Thoracic aorta (tissue), 2 donors: ENCODE measurements at regions not wholly inside any gene's neighbourhood (a gene's known extent, or its start where the extent isn't known, plus 50 kb on each side); places are given as distances from the start of the nearest gene placed in this dataset.

Experiments used
- ATAC-seq: fragments of 150-250 bp; one replicate; pipeline ENCODE4 v1.8.0; 2017; ENCODE audit warnings: low read depth; ENCODE audit not compliant: insufficient number of reproducible peaks, low FRiP score
- DNase-seq: peaks from one replicate; pipeline ENCODE4 v3.0.0-alpha.2; 2020; ENCODE audit warnings: low spot score
- H3K27ac ChIP-seq, 2 donors: fragments of 200-600 bp; sonication (generic); 1 replicate in 1 of 2; 2 replicates in 1 of 2; pipeline ENCODE4 v1.5.1; 2016; ENCODE audit warnings: mild to moderate bottlenecking in 2 of 2, moderate library complexity in 2 of 2
- H3K27me3 ChIP-seq: fragments of 200-600 bp; sonication (generic); replicated peaks from 2 replicates; pipeline ENCODE4 v1.6.0; 2016; ENCODE audit warnings: mild to moderate bottlenecking; ENCODE audit not compliant: insufficient read depth
- H3K36me3 ChIP-seq: fragments of 200-600 bp; sonication (generic); one replicate; pipeline ENCODE4 v1.5.1; 2016
- H3K4me1 ChIP-seq, 2 donors: fragments of 200-600 bp; sonication (generic); 1 replicate in 1 of 2; 2 replicates in 1 of 2; pipeline versions ENCODE4 v1.5.1 to v1.6.0; 2016; ENCODE audit warnings: low read depth in 2 of 2, mild to moderate bottlenecking in 1 of 2; ENCODE audit not compliant: control insufficient read depth in 1 of 2
- H3K4me3 ChIP-seq: fragments of 200-600 bp; sonication (generic); 2 replicates; pipeline ENCODE4 v1.5.1; 2016; ENCODE audit warnings: mild to moderate bottlenecking
- H3K9me3 ChIP-seq: fragments of 200-600 bp; sonication (generic); 2 replicates; pipeline ENCODE4 v1.5.1; 2016
- TF ChIP-seq, protein P1 (sequence below): fragments of 200-600 bp; sonication (generic); IDR thresholded peaks from one replicate; pipeline ENCODE4 v1.5.1; 2019; ENCODE audit warnings: antibody characterized with exemption

DNA sequence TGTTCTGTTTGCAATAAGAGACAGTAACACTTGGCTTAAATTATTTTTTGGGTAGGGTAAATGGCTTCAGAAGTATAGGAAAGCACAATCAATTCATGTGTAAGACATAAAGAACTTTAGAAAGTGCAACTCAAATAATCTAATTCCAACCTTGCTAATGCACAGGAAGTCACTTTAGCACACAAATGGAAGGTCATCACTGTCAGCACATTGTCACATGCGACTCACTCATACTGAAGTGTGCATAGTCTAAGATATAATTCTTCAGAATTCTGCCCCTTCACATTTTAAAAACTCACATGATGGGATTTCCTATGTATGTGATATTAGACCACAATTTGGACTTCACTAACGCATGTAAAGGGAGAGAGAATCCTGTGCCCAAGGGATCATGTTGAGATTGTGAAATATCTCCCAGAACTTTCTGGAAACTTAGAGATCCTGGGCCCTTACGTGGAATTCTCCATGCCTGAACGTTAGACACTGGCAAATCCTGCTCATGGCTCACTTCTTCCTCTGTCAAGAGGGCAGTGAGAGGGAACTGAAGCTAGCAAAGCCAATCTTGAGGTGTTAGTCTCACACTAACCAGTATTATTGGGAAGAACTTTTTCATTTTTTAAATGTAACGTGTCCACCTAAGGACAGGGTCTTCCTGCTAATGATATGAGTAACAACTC lies 403.2 kb upstream of the PTGER4 start:
- H3K9me3 ChIP-seq = no peaks in the 10 kb centered on the region
- H3K27me3 ChIP-seq = no peaks in the 10 kb centered on the region
- H3K27ac ChIP-seq = no peak overlapping the region
- H3K36me3 ChIP-seq = no peaks in the 10 kb centered on the region
- no peaks in the 10 kb centered on the region for H3K4me1 ChIP-seq
- TF ChIP-seq, protein P1, sequence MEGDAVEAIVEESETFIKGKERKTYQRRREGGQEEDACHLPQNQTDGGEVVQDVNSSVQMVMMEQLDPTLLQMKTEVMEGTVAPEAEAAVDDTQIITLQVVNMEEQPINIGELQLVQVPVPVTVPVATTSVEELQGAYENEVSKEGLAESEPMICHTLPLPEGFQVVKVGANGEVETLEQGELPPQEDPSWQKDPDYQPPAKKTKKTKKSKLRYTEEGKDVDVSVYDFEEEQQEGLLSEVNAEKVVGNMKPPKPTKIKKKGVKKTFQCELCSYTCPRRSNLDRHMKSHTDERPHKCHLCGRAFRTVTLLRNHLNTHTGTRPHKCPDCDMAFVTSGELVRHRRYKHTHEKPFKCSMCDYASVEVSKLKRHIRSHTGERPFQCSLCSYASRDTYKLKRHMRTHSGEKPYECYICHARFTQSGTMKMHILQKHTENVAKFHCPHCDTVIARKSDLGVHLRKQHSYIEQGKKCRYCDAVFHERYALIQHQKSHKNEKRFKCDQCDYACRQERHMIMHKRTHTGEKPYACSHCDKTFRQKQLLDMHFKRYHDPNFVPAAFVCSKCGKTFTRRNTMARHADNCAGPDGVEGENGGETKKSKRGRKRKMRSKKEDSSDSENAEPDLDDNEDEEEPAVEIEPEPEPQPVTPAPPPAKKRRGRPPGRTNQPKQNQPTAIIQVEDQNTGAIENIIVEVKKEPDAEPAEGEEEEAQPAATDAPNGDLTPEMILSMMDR = no peak
- no peak overlapping the region for H3K4me3 ChIP-seq
- DNase-seq (no peak), ATAC-seq (no peak)

DNA sequence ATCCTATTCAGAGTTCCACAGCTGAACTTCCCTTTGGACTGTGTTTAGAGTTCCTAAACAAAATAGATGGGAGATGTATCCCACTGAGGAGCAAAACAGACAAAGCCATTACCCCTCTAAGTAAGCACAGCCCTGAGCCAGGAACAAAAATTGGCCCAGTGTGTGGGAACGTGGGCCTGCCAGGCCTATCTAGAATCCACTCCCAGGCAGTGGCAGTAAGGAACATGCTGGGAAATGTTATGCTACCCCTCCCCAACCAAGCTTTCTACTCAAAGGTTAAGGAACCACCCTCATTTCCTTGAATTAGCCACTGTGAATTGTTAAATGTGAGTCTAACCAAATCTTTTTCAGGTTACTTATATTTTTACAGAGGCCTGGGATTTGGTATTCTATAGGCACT lies 405.1 kb upstream of the PTGER4 start:
- Histone ChIP-seq H3K27ac (no peak overlapping the region), H3K4me3 (no peak overlapping the region), H3K27me3 (no peaks in the 10 kb centered on the region), H3K4me1 (no peaks in the 10 kb centered on the region), H3K9me3 (no peaks in the 10 kb centered on the region), H3K36me3 (no peaks in the 10 kb centered on the region)
- TF ChIP-seq, protein P1 = no peak
- no peak for DNase-seq
- ATAC-seq = no peak

DNA sequence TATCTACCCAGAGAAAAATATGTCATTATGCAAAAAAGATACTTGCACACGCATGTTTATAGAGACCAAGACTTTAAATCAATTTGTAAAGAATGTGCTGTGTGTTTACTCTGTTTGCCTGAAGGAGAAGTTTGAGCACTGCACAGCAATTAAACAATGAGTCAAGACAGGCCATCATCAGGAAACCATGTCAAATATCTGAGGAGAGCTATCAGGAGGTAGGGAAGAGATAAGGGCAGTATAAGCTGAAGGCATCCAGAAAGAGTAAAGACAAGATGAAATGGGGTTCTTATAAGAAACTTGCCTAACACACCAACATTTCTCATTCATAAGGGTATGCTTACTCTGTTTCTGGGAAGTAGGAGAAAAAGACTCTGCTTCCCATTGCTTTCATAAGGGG lies 405.8 kb upstream of the PTGER4 start:
- TF ChIP-seq, protein P1 = no peak
- Histone ChIP-seq H3K27ac (no peak overlapping the region), H3K4me3 (no peak overlapping the region), H3K27me3 (no peaks in the 10 kb centered on the region), H3K36me3 (no peaks in the 10 kb centered on the region), H3K9me3 (no peaks in the 10 kb centered on the region), H3K4me1 (no peaks in the 10 kb centered on the region)
- DNase-seq = no peak
- ATAC-seq = no peak

DNA sequence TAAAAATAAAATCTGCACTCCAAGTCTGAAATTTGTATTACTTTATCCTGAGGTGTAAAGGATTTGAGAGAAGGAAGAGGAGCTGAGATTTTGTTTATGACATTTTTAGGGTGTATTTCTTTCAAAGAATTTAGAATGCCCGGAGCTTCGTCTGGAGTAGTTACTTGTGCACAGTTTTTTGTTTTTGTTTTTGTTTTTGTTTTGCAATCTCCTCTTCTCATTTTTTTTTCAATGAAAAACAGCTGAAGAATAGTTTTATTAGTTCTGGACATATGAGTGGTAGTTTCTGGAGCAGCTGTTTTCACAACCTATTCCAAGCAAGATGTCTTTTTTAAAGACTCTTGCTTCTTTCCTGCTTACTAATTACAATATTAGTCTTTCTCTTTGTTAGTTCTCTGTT lies 408.2 kb upstream of the PTGER4 start:
- Histone ChIP-seq H3K27me3 (no peaks in the 10 kb centered on the region), H3K4me1 (no peaks in the 10 kb centered on the region), H3K4me3 (no peak overlapping the region), H3K9me3 (no peaks in the 10 kb centered on the region), H3K27ac (no peak overlapping the region), H3K36me3 (no peaks in the 10 kb centered on the region)
- DNase-seq (no peak), ATAC-seq (no peak)
- TF ChIP-seq, protein P1 = no peak

DNA sequence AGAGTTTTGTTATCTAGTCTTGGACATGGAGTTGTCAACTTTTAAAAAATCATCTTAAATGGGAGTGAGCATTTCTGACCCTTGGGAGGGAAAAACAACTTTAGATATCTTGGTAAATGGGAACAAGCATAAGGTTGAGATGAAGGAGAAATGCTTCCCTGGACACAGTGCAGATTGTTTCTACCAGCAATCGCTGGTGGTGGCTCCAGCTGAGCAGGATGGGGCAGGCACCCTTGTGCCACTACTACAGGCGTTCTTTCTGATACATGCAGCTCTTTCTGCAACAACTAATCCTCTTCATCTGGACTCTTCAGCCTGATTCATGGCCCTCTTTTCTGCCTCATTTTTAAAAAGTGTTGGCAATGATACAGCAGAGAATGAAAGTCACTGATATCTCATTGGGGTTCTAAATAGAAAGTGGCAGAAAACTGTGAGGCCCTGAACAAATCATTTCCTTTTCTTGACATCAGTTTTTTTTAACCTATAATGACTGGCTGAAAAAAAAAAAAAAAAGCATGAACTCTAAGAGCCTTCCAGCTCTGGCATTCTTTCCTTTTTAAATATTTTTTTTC lies 409.4 kb upstream of the PTGER4 start:
- no peak for ATAC-seq
- H3K36me3 ChIP-seq = no peaks in the 10 kb centered on the region
- TF ChIP-seq, protein P1 = no peak

More for the DNA sequence above, 409.4 kb upstream of the PTGER4 start:
- no peaks in the 10 kb centered on the region for H3K9me3 ChIP-seq
- H3K27ac ChIP-seq = no peak overlapping the region
- H3K4me3 ChIP-seq = no peak overlapping the region
- H3K4me1 ChIP-seq = no peaks in the 10 kb centered on the region
- no peaks in the 10 kb centered on the region for H3K27me3 ChIP-seq
- no peak for DNase-seq
